HFFc6 (cell line): ENCODE measurements at regions not wholly inside any gene's neighbourhood (a gene's known extent, or its start where the extent isn't known, plus 50 kb on each side); places are given as distances from the start of the nearest gene placed in this dataset.
"Not testable (repeated sequence)": the region's sequence is repeated elsewhere in the genome, so short reads cannot be mapped to it uniquely, and the experiment has no call there.

Experiments
- DNase-seq: peaks from one replicate; pipeline ENCODE4 v3.0.0-alpha.2; 2018
- H3K27ac Mint-ChIP-seq: 2 replicates; pipeline ENCODE4 v1.8.0; 2020; ENCODE audit warnings: mild to moderate bottlenecking, mixed read lengths
- H3K27me3 Mint-ChIP-seq: 2 replicates; pipeline ENCODE4 v1.8.0; 2021; ENCODE audit warnings: mild to moderate bottlenecking, moderate library complexity, mixed read lengths; ENCODE audit not compliant: insufficient read depth
- H3K36me3 Mint-ChIP-seq: 2 replicates; pipeline ENCODE4 v1.8.0; 2021; ENCODE audit warnings: low read depth, mixed read lengths
- H3K4me1 Mint-ChIP-seq: 2 replicates; pipeline ENCODE4 v1.8.0; 2020; ENCODE audit warnings: low read depth, mixed read lengths
- H3K4me3 Mint-ChIP-seq: 2 replicates; pipeline ENCODE4 v1.8.0; 2020; ENCODE audit warnings: mild to moderate bottlenecking, moderate library complexity, mixed read lengths
- H3K9me3 Mint-ChIP-seq: 2 replicates; pipeline ENCODE4 v1.8.0; 2020; ENCODE audit warnings: mild to moderate bottlenecking, mixed read lengths
- CTCF ChIP-seq: fragments of 200-600 bp; sonication (generic); IDR thresholded peaks from 2 replicates; pipeline ENCODE4 v1.5.0; 2021; ENCODE audit warnings: antibody characterized with exemption, mild to moderate bottlenecking

DNA sequence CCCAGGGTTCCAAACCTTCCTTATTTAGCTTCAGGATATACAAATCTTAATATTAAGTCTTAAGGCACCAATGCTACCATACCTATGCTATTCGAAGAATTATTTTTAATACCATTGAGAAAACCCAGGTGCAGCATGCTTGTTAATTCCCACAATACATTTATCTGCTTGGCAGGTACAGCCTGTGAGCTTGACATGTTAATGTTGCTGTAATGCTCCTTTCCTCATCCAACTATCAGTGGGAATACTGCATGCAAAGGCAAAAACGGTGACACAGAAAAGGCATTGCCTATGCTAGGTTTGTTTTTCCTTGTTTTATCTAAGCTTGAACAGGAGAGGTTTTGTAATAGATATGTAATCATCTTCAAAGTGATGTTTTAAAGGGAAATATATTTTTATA, 135.7 kb upstream of the COX7C start:
- Mint-ChIP-seq H3K9me3 (peaks cover 13% of the 10 kb centered on the region), H3K27ac (no peak overlapping the region), H3K4me1 (no peaks in the 10 kb centered on the region), H3K27me3 (no peaks in the 10 kb centered on the region; the same call in 1 of the 2 replicates), H3K36me3 (no peaks in the 10 kb centered on the region), H3K4me3 (no peak overlapping the region)
- DNase-seq = no peak
- no peak for TF ChIP-seq CTCF

DNA sequence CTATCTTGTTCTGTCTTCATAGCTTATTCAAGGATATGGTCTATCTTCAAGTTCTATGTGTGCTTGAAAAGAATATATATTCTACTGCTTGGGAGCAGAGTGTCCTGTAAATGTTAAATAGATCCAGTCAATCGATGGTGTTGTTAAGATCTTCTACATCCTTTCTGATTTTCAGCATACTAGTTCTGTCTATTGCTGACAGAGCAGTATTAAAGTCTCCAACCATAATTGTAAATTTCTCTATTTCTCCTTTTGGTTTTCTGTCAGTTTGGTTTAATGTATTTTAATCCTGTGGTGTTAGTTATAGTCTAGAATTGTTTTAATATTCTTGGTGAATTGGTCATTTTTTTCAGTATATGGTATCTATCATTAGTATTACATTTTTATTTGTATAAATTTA, 124.0 kb upstream of the COX7C start:
- no peak overlapping the region for H3K4me3 Mint-ChIP-seq
- peaks cover 15% of the 10 kb centered on the region for H3K9me3 Mint-ChIP-seq
- no peaks in the 10 kb centered on the region for H3K36me3 Mint-ChIP-seq
- no peak overlapping the region for H3K27ac Mint-ChIP-seq
- H3K4me1 Mint-ChIP-seq = no peaks in the 10 kb centered on the region
- H3K27me3 Mint-ChIP-seq = no peaks in the 10 kb centered on the region
- no peak for TF ChIP-seq CTCF
- DNase-seq = no peak

- no peak for TF ChIP-seq CTCF
- H3K4me3 Mint-ChIP-seq = no peak overlapping the region
- DNase-seq = no peak
- no peak overlapping the region for H3K27ac Mint-ChIP-seq
- H3K27me3 Mint-ChIP-seq = no peaks in the 10 kb centered on the region
- H3K4me1 Mint-ChIP-seq = no peaks in the 10 kb centered on the region
- peaks cover 21% of the 10 kb centered on the region for H3K9me3 Mint-ChIP-seq
- no peaks in the 10 kb centered on the region; the same call in 1 of the 2 replicates for H3K36me3 Mint-ChIP-seq
Observed at GRCh38 chr5:86500947-86501346, 116.8 kb upstream of the COX7C start.

- Mint-ChIP-seq H3K27me3 (no peaks in the 10 kb centered on the region), H3K4me3 (no peak overlapping the region), H3K36me3 (peaks cover 8% of the 10 kb centered on the region; the same call in 1 of the 2 replicates), H3K9me3 (peaks cover 29% of the 10 kb centered on the region), H3K27ac (no peak overlapping the region), H3K4me1 (no peaks in the 10 kb centered on the region)
- DNase-seq = no peak
- no peak for TF ChIP-seq CTCF
Observed at GRCh38 chr5:86507574-86507973, 110.2 kb upstream of the COX7C start.

GRCh38 chr5:86510330-86510915, 107.3 kb upstream of the COX7C start:
- not testable (repeated sequence) for DNase-seq
- H3K9me3 Mint-ChIP-seq = peaks cover 22% of the 10 kb centered on the region

GRCh38 chr5:86523718-86524117, 94.0 kb upstream of the COX7C start:
- H3K27ac Mint-ChIP-seq = no peak overlapping the region
- H3K36me3 Mint-ChIP-seq = no peaks in the 10 kb centered on the region
- H3K4me1 Mint-ChIP-seq = no peaks in the 10 kb centered on the region
- no peak for DNase-seq
- TF ChIP-seq CTCF = no peak
- no peak overlapping the region for H3K4me3 Mint-ChIP-seq
- peaks cover 17% of the 10 kb centered on the region for H3K9me3 Mint-ChIP-seq
- H3K27me3 Mint-ChIP-seq = no peaks in the 10 kb centered on the region

More at GRCh38 chr5:86510330-86510915, 107.3 kb upstream of the COX7C start:
- H3K4me1 Mint-ChIP-seq, H3K4me3 Mint-ChIP-seq, H3K36me3 Mint-ChIP-seq, H3K27ac Mint-ChIP-seq, H3K27me3 Mint-ChIP-seq: not testable (repeated sequence)
